SU-DHL-6 (cell line): ENCODE measurements at regions not wholly inside any gene's neighbourhood (a gene's known extent, or its start where the extent isn't known, plus 50 kb on each side); places are given as distances from the start of the nearest gene placed in this dataset.
"Not testable (repeated sequence)": the region's sequence is repeated elsewhere in the genome, so short reads cannot be mapped to it uniquely, and the experiment has no call there.

Source experiments
- H2AFZ ChIP-seq: fragments of 200-600 bp; sonication (generic); 2 replicates; pipeline ENCODE4 v1.6.1; 2014; ENCODE audit warnings: low read depth, mild to moderate bottlenecking, moderate library complexity, mixed read lengths, antibody characterized with exemption, low read length; ENCODE audit not compliant: severe bottlenecking
- H3F3A ChIP-seq: fragments of 200-600 bp; shearing (Covaris generic); 2 replicates; pipeline ENCODE4 v1.6.0; 2016; ENCODE audit warnings: antibody characterized with exemption, mild to moderate bottlenecking; ENCODE audit not compliant: insufficient read depth
- H3K27ac ChIP-seq: fragments of 200-600 bp; sonication (generic); 2 replicates; pipeline ENCODE4 v1.5.1; 2016; ENCODE audit warnings: low read depth, mild to moderate bottlenecking, low read length, moderate library complexity, mixed read lengths
- H3K27me3 ChIP-seq: fragments of 200-600 bp; sonication (generic), shearing (Covaris generic); 2 replicates; pipeline ENCODE4 v1.6.0; 2014; ENCODE audit warnings: mild to moderate bottlenecking, low read length
- H3K36me3 ChIP-seq: fragments of 200-600 bp; sonication (generic); 2 replicates; pipeline ENCODE4 v1.6.1; 2014; ENCODE audit warnings: mild to moderate bottlenecking, low read length, mixed read lengths
- H3K4me2 ChIP-seq: fragments of 300-600, 200-600 bp; shearing (Covaris generic), sonication (generic); 2 replicates; pipeline ENCODE4 v1.6.0; 2014; ENCODE audit warnings: low read length, low read depth, mild to moderate bottlenecking; ENCODE audit not compliant: poor library complexity, severe bottlenecking
- H3K4me3 ChIP-seq: fragments of 200-600 bp; sonication (generic); 2 replicates; pipeline ENCODE4 v1.5.1; 2014; ENCODE audit warnings: antibody characterized with exemption, low read length, mild to moderate bottlenecking, mixed read lengths; ENCODE audit not compliant: insufficient read depth, poor library complexity, severe bottlenecking
- H3K79me2 ChIP-seq: fragments of 200-600 bp; sonication (generic); 2 replicates; pipeline ENCODE4 v1.6.1; 2014; ENCODE audit warnings: mild to moderate bottlenecking, low read length, moderate library complexity; ENCODE audit not compliant: insufficient read depth
- H3K9ac ChIP-seq: fragments of 200-600 bp; sonication (generic); 2 replicates; pipeline ENCODE4 v1.7.0; 2014; ENCODE audit warnings: mild to moderate bottlenecking, low read length
- H3K9me2 ChIP-seq: fragments of 200-600 bp; sonication (generic); replicated peaks from 2 replicates; pipeline ENCODE4 v1.6.1; 2014; ENCODE audit warnings: low read length; ENCODE audit not compliant: insufficient read depth
- H3K9me3 ChIP-seq: fragments of 200-600 bp; sonication (generic); 2 replicates; pipeline ENCODE4 v1.6.1; 2014; ENCODE audit warnings: low read length, mixed read lengths; ENCODE audit not compliant: insufficient read depth
- H4K20me1 ChIP-seq: fragments of 200-600 bp; sonication (generic); 2 replicates; pipeline ENCODE4 v1.6.1; 2014; ENCODE audit warnings: low read depth, mild to moderate bottlenecking, antibody characterized with exemption, low read length, moderate library complexity, mixed read lengths
- CTCF ChIP-seq: fragments of 200-600 bp; sonication (generic); IDR thresholded peaks from one replicate; pipeline ENCODE4 v1.5.1; 2017; ENCODE audit warnings: antibody characterized with exemption, mild to moderate bottlenecking, low read length, moderate library complexity; ENCODE audit not compliant: insufficient read depth, poor library complexity, severe bottlenecking
- EZH2phosphoT487 ChIP-seq: fragments of 200-600 bp; sonication (generic), shearing (Covaris generic); conservative IDR thresholded peaks from 2 replicates; pipeline ENCODE4 v1.6.1; 2018; ENCODE audit warnings: mild to moderate bottlenecking, antibody characterized with exemption, low read length, moderate library complexity, mixed read lengths

DNA sequence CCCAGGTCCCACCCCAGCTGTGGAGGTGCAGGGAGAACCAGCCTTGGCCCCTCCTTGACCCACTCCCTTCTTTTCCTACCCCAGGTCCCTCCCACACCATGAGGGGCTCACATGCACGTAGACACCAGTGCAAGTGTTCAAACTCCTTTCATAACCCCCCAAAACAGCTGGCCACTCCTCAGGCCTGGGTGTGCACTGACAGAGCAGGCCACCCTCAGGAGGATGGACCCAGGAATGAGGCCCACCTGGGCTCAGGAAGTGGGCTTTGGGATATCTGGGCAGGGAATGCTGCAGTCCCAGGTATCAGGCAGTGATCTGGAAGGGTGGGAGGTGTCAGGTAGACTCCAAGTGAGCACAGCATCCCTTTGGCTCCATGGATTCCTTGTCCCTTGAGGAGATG lies 723.8 kb downstream of the MATN1 start:
- Histone ChIP-seq H4K20me1 (no peaks in the 10 kb centered on the region), H3F3A (no peaks in the 10 kb centered on the region), H3K9me2 (no peaks in the 10 kb centered on the region), H3K9ac (no peak overlapping the region), H3K27ac (no peak overlapping the region), H3K4me3 (no peak overlapping the region), H3K9me3 (no peaks in the 10 kb centered on the region), H2AFZ (no peak overlapping the region), H3K79me2 (no peaks in the 10 kb centered on the region), H3K27me3 (no peaks in the 10 kb centered on the region), H3K4me2 (no peak overlapping the region), H3K36me3 (no peaks in the 10 kb centered on the region)
- TF ChIP-seq CTCF (no peak), EZH2phosphoT487 (no peak)

DNA sequence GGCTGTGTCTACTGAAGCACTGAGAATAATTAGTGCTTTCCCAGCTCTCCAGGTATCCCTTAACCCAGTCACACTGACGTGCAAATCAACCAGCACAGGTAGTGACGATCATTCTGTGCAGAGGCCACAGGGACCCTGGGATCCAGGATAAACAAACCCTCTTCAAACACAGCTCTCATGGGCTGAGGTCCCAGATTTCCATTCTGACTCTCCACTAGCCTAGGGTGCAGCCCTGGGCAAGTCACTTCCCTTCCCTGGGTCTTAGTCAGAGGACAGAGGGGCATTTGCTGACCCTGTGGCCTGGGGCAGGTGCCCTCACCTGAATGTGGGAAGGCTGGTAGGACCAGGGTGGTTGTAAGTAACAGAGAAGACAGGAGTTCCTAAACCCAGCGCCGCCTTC lies 724.7 kb downstream of the MATN1 start:
- Histone ChIP-seq H3F3A (no peaks in the 10 kb centered on the region), H2AFZ (no peak overlapping the region), H3K4me3 (no peak overlapping the region), H3K4me2 (no peak overlapping the region), H3K36me3 (no peaks in the 10 kb centered on the region), H3K9ac (no peak overlapping the region), H3K9me3 (peaks cover under 1% of the 10 kb centered on the region; the same call in 1 of the 2 replicates), H3K27ac (no peak overlapping the region), H3K27me3 (no peaks in the 10 kb centered on the region), H4K20me1 (no peaks in the 10 kb centered on the region), H3K9me2 (no peaks in the 10 kb centered on the region), H3K79me2 (no peaks in the 10 kb centered on the region)
- TF ChIP-seq EZH2phosphoT487: no peak
- TF ChIP-seq CTCF: no peak

- H3K4me2 ChIP-seq, H3K27ac ChIP-seq, H3K36me3 ChIP-seq, H3K27me3 ChIP-seq, H3K79me2 ChIP-seq, H3K9me3 ChIP-seq, H2AFZ ChIP-seq, H3K9ac ChIP-seq, H4K20me1 ChIP-seq, H3K4me3 ChIP-seq, H3K9me2 ChIP-seq, H3F3A ChIP-seq: not testable (repeated sequence)
Observed at GRCh38 chr1:29997818-29998217, 725.6 kb downstream of the MATN1 start.

GRCh38 chr1:29993950-29994349 lies 729.4 kb downstream of the MATN1 start:
- Histone ChIP-seq H3K27ac (no peak overlapping the region), H3K36me3 (no peaks in the 10 kb centered on the region), H3K9me3 (peaks cover 4% of the 10 kb centered on the region), H3K79me2 (no peaks in the 10 kb centered on the region), H4K20me1 (no peaks in the 10 kb centered on the region), H3K27me3 (no peaks in the 10 kb centered on the region), H3F3A (no peaks in the 10 kb centered on the region), H3K9ac (no peak overlapping the region), H3K9me2 (no peaks in the 10 kb centered on the region), H2AFZ (no peak overlapping the region), H3K4me3 (no peak overlapping the region), H3K4me2 (no peak overlapping the region)
- no peak for TF ChIP-seq CTCF
- TF ChIP-seq EZH2phosphoT487: no peak
